ENCODE measurements at regions not wholly inside any gene's neighbourhood (a gene's known extent, or its start where the extent isn't known, plus 50 kb on each side); places are given as distances from the start of the nearest gene placed in this dataset.
A peak's percentile ranks its signal among the peaks of the same experiment; 100 is the strongest.

- Mint-ChIP-seq H3K27me3 (ENCODE audit: low read depth) (no peaks in the 10 kb centered on the region), H3K36me3 (ENCODE audit: low read depth) (no peaks in the 10 kb centered on the region), H3K9me3 (no peaks in the 10 kb centered on the region), H3K4me3 (no peak overlapping the region), H3K27ac (ENCODE audit: unreplicated experiment) (no peak overlapping the region), H3K4me1 (no peaks in the 10 kb centered on the region)
- DNase-seq (ENCODE audit: low read depth, low spot score), result no peak
- TF ChIP-seq CTCF (conservative IDR thresholded peaks at IDR 0.05), result no peak
These were observed 409.0 kb downstream of the OTOL1 start for GRCh38 chr3:161905520-161906132.

- Mint-ChIP-seq H3K27me3 (ENCODE audit: low read depth) (no peaks in the 10 kb centered on the region), H3K36me3 (ENCODE audit: low read depth) (peaks cover 5% of the 10 kb centered on the region), H3K4me1 (peaks cover 26% of the 10 kb centered on the region), H3K4me3 (no peak overlapping the region), H3K27ac (ENCODE audit: unreplicated experiment) (no peak overlapping the region), H3K9me3 (peaks cover 5% of the 10 kb centered on the region)
- DNase-seq (ENCODE audit: low read depth, low spot score), result no peak
- TF ChIP-seq CTCF (conservative IDR thresholded peaks at IDR 0.05), result no peak
These were observed 417.3 kb downstream of the OTOL1 start for GRCh38 chr3:161913786-161914389.

- H3K4me3 Mint-ChIP-seq, result no peak overlapping the region
- no peaks in the 10 kb centered on the region for H3K27me3 Mint-ChIP-seq (ENCODE audit: low read depth)
- TF ChIP-seq CTCF (conservative IDR thresholded peaks at IDR 0.05), result peak; percentile 61
- peak; percentile 35 for DNase-seq (ENCODE audit: low read depth, low spot score)
- H3K27ac Mint-ChIP-seq (ENCODE audit: unreplicated experiment), result no peak overlapping the region
- peaks cover 26% of the 10 kb centered on the region for H3K4me1 Mint-ChIP-seq
- peaks cover 9% of the 10 kb centered on the region for H3K36me3 Mint-ChIP-seq (ENCODE audit: low read depth)
- H3K9me3 Mint-ChIP-seq, result peaks cover 11% of the 10 kb centered on the region
These were observed 418.3 kb downstream of the OTOL1 start for GRCh38 chr3:161914703-161915417.

GRCh38 chr3:161915418-161915750, 418.8 kb downstream of the OTOL1 start:
- Mint-ChIP-seq H3K4me3 (no peak overlapping the region), H3K27me3 (ENCODE audit: low read depth) (no peaks in the 10 kb centered on the region), H3K9me3 (peaks cover 11% of the 10 kb centered on the region), H3K36me3 (ENCODE audit: low read depth) (peaks cover 9% of the 10 kb centered on the region), H3K27ac (ENCODE audit: unreplicated experiment) (no peak overlapping the region), H3K4me1 (peaks cover 26% of the 10 kb centered on the region)
- TF ChIP-seq CTCF (conservative IDR thresholded peaks at IDR 0.05), result no peak
- no peak for DNase-seq (ENCODE audit: low read depth, low spot score)

GRCh38 chr3:161920196-161920595, 423.6 kb downstream of the OTOL1 start:
- peaks cover 8% of the 10 kb centered on the region for H3K4me1 Mint-ChIP-seq
- no peak overlapping the region for H3K4me3 Mint-ChIP-seq
- H3K9me3 Mint-ChIP-seq, result peaks cover 13% of the 10 kb centered on the region
- H3K27ac Mint-ChIP-seq (ENCODE audit: unreplicated experiment), result no peak overlapping the region
- no peak for TF ChIP-seq CTCF (conservative IDR thresholded peaks at IDR 0.05)
- no peaks in the 10 kb centered on the region for H3K27me3 Mint-ChIP-seq (ENCODE audit: low read depth)
- peaks cover 9% of the 10 kb centered on the region for H3K36me3 Mint-ChIP-seq (ENCODE audit: low read depth)
- DNase-seq (ENCODE audit: low read depth, low spot score), result no peak

All from neural crest cell (in vitro differentiated cells).